Fibroblast of lung (primary cell): ENCODE measurements at regions not wholly inside any gene's neighbourhood (a gene's known extent, or its start where the extent isn't known, plus 50 kb on each side); places are given as distances from the start of the nearest gene placed in this dataset.

Experiments
- DNase-seq, 2 donors: peaks; one replicate each; pipeline versions ENCODE4 v3.0.0 to v3.0.0-alpha.2; 2010; ENCODE audit warnings: low read depth in 2 of 2
- H2AFZ ChIP-seq: 2 replicates; pipeline ENCODE4 v1.5.1; 2012; ENCODE audit warnings: low read length, control low read depth, inconsistent platforms
- H3K27ac ChIP-seq: 2 replicates; pipeline ENCODE4 v1.5.1; 2011; ENCODE audit warnings: low read length, control low read depth; ENCODE audit not compliant: insufficient read depth
- H3K27me3 ChIP-seq: 2 replicates; pipeline ENCODE4 v1.5.1; 2011; ENCODE audit warnings: mild to moderate bottlenecking, low read length; ENCODE audit not compliant: control insufficient read depth, insufficient read depth
- H3K36me3 ChIP-seq: 2 replicates; pipeline ENCODE4 v1.5.1; 2011; ENCODE audit warnings: low read length; ENCODE audit not compliant: control insufficient read depth, insufficient read depth
- H3K4me1 ChIP-seq: 2 replicates; pipeline ENCODE4 v1.5.1; 2011; ENCODE audit warnings: low read length; ENCODE audit not compliant: control insufficient read depth, insufficient read depth; ENCODE audit errors: extremely low read depth
- H3K4me2 ChIP-seq: 2 replicates; pipeline ENCODE4 v1.5.1; 2011; ENCODE audit warnings: low read length, control low read depth; ENCODE audit not compliant: insufficient read depth; ENCODE audit errors: extremely low read depth
- H3K4me3 ChIP-seq, 4 experiments: fragments of 200-600 bp in 1 of 4; sonication (generic) in 1 of 4; replicated peaks in 1 of 4; 2 replicates each; pipeline ENCODE4 v1.5.1; 2011 to 2016; ENCODE audit warnings: low read length in 4 of 4, low read depth in 3 of 4, mild to moderate bottlenecking in 3 of 4, control low read depth in 2 of 4, inconsistent platforms in 1 of 4, mixed read lengths in 1 of 4; ENCODE audit not compliant: insufficient read depth in 1 of 4; ENCODE audit errors: control extremely low read depth in 1 of 4
- H3K79me2 ChIP-seq: 2 replicates; pipeline ENCODE4 v1.5.1; 2012; ENCODE audit warnings: mild to moderate bottlenecking, low read length, inconsistent platforms; ENCODE audit not compliant: control insufficient read depth, insufficient read depth
- H3K9ac ChIP-seq: 2 replicates; pipeline ENCODE4 v1.5.1; 2011; ENCODE audit warnings: mild to moderate bottlenecking, low read length, control low read depth; ENCODE audit not compliant: insufficient read depth
- H3K9me3 ChIP-seq: 2 replicates; pipeline ENCODE4 v1.5.1; 2012; ENCODE audit warnings: low read depth, low read length; ENCODE audit not compliant: control insufficient read depth, insufficient read depth
- H4K20me1 ChIP-seq: 2 replicates; pipeline ENCODE4 v1.5.1; 2011; ENCODE audit warnings: low read length; ENCODE audit not compliant: control insufficient read depth, insufficient read depth; ENCODE audit errors: extremely low read depth
- CTCF ChIP-seq, 2 donors: IDR thresholded peaks in 1 of 2; conservative IDR thresholded peaks in 1 of 2; 1 replicate in 1 of 2; 2 replicates in 1 of 2; pipeline ENCODE4 v1.5.1; 2011 to 2012; ENCODE audit warnings: low read length in 2 of 2, control low read depth in 1 of 2, inconsistent platforms in 1 of 2, low read depth in 1 of 2, mild to moderate bottlenecking in 1 of 2
- EZH2 ChIP-seq: IDR thresholded peaks from 2 replicates; pipeline ENCODE4 v1.5.1; 2012; ENCODE audit warnings: low read length, control low read depth, mild to moderate bottlenecking; ENCODE audit errors: missing control alignments

GRCh38 chr7:51569581-51569980 lies 253.0 kb upstream of the COBL start:
- H3K4me3 ChIP-seq: no peak overlapping the region
- no peak for TF ChIP-seq EZH2
- TF ChIP-seq CTCF (conservative IDR thresholded peaks at IDR 0.05 in 1 of 2, IDR thresholded peaks at IDR 0.05 in 1 of 2; ENCODE audit: low read depth in 1 of 2, low read length in 2 of 2): no peak
- no peak overlapping the region for H3K27ac ChIP-seq
- no peaks in the 10 kb centered on the region for H3K79me2 ChIP-seq
- no peaks in the 10 kb centered on the region for H3K4me1 ChIP-seq
- no peaks in the 10 kb centered on the region for H4K20me1 ChIP-seq
- H3K27me3 ChIP-seq: no peaks in the 10 kb centered on the region
- no peak overlapping the region for H3K9ac ChIP-seq
- H2AFZ ChIP-seq: no peak overlapping the region
- H3K4me2 ChIP-seq: no peak overlapping the region
- H3K36me3 ChIP-seq: no peaks in the 10 kb centered on the region
- DNase-seq: no peak
- no peaks in the 10 kb centered on the region for H3K9me3 ChIP-seq

DNA sequence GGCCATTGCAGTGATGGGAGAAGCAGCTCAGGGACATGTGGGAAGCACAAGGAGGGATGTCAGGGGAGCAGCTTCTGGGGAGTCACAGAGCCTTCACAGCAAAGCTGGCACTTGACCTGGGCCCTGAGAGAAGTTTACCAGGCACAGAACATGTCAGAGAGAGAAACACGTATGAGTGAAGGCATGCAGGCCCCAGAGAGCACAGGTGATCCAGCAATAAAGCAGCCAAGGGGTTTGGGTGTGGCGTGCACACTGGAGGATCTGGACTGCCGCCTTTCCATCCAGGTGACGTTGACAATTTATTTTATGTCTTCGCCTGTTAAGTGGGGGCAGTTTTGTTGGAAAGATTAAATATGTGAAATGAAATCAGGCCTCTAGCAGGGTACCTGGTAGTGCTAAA lies 252.6 kb upstream of the COBL start:
- Histone ChIP-seq H3K9ac (no peak overlapping the region), H3K9me3 (no peaks in the 10 kb centered on the region), H3K4me3 (no peak overlapping the region), H2AFZ (no peak overlapping the region), H3K36me3 (no peaks in the 10 kb centered on the region), H3K4me1 (no peaks in the 10 kb centered on the region), H3K4me2 (no peak overlapping the region), H3K27me3 (no peaks in the 10 kb centered on the region), H4K20me1 (no peaks in the 10 kb centered on the region), H3K27ac (no peak overlapping the region), H3K79me2 (no peaks in the 10 kb centered on the region)
- no peak for DNase-seq
- TF ChIP-seq EZH2 (no peak), CTCF (conservative IDR thresholded peaks at IDR 0.05 in 1 of 2, IDR thresholded peaks at IDR 0.05 in 1 of 2; ENCODE audit: low read depth in 1 of 2, low read length in 2 of 2) (no peak)

GRCh38 chr7:51551070-51551469 lies 234.5 kb upstream of the COBL start:
- no peak for DNase-seq
- no peaks in the 10 kb centered on the region for H4K20me1 ChIP-seq
- H3K9me3 ChIP-seq: no peaks in the 10 kb centered on the region
- no peaks in the 10 kb centered on the region for H3K79me2 ChIP-seq
- no peak overlapping the region for H3K9ac ChIP-seq
- H3K27me3 ChIP-seq: no peaks in the 10 kb centered on the region
- TF ChIP-seq EZH2 (no peak), CTCF (conservative IDR thresholded peaks at IDR 0.05 in 1 of 2, IDR thresholded peaks at IDR 0.05 in 1 of 2; ENCODE audit: low read depth in 1 of 2, low read length in 2 of 2) (no peak)
- H3K4me2 ChIP-seq: no peak overlapping the region
- no peak overlapping the region for H2AFZ ChIP-seq
- H3K27ac ChIP-seq: no peak overlapping the region
- H3K4me1 ChIP-seq: no peaks in the 10 kb centered on the region
- no peaks in the 10 kb centered on the region for H3K36me3 ChIP-seq
- no peak overlapping the region for H3K4me3 ChIP-seq
